HG03139 (cell line): ENCODE measurements at regions not wholly inside any gene's neighbourhood (a gene's known extent, or its start where the extent isn't known, plus 50 kb on each side); places are given as distances from the start of the nearest gene placed in this dataset.
A peak's percentile ranks its signal among the peaks of the same experiment; 100 is the strongest.

Experiments used
- ATAC-seq: cut with Tn5 transposase; IDR thresholded peaks from one replicate; pipeline ENCODE4 v1.9.1; 2021; ENCODE audit not compliant: unreplicated experiment

- no peak for ATAC-seq
Measured at GRCh38 chr2:177314722-177315264, 50.3 kb upstream of the NFE2L2 start.

- ATAC-seq: no peak
Measured at GRCh38 chr2:177315364-177315763, 50.8 kb upstream of the NFE2L2 start.

- ATAC-seq: no peak
Measured at GRCh38 chr2:177316756-177317155, 52.2 kb upstream of the NFE2L2 start.

GRCh38 chr2:177317443-177317842, 52.9 kb upstream of the NFE2L2 start:
- ATAC-seq: no peak

- no peak for ATAC-seq
Measured at GRCh38 chr2:177317857-177318256, 53.3 kb upstream of the NFE2L2 start.

- ATAC-seq: no peak
Measured at GRCh38 chr2:177318613-177319012, 54.1 kb upstream of the NFE2L2 start.

- ATAC-seq: no peak
Measured at GRCh38 chr2:177320596-177320995, 56.1 kb upstream of the NFE2L2 start.

GRCh38 chr2:177322801-177323261, 58.3 kb upstream of the NFE2L2 start:
- ATAC-seq: no peak

GRCh38 chr2:177324797-177325196, 60.3 kb upstream of the NFE2L2 start:
- ATAC-seq: no peak

GRCh38 chr2:177325554-177325953, 61.0 kb upstream of the NFE2L2 start:
- peak; percentile 86 for ATAC-seq

GRCh38 chr2:177326005-177326404, 61.5 kb upstream of the NFE2L2 start:
- peak; percentile 5 for ATAC-seq

GRCh38 chr2:177326591-177326990, 62.1 kb upstream of the NFE2L2 start:
- ATAC-seq: no peak

- no peak for ATAC-seq
Measured at GRCh38 chr2:177327009-177327408, 62.5 kb upstream of the NFE2L2 start.

GRCh38 chr2:177328056-177328455, 63.5 kb upstream of the NFE2L2 start:
- ATAC-seq: no peak

- no peak for ATAC-seq
Measured at GRCh38 chr2:177329064-177329463, 63.5 kb upstream of the AGPS start.

GRCh38 chr2:177331466-177331997, 61.0 kb upstream of the AGPS start:
- no peak for ATAC-seq

GRCh38 chr2:177332026-177332991, 60.3 kb upstream of the AGPS start:
- ATAC-seq: peak; percentile 50

- no peak for ATAC-seq
Measured at GRCh38 chr2:177332992-177333388, 59.6 kb upstream of the AGPS start.

GRCh38 chr2:177334940-177335543, 57.5 kb upstream of the AGPS start:
- ATAC-seq: no peak

GRCh38 chr2:177335917-177336450, 56.6 kb upstream of the AGPS start:
- ATAC-seq: no peak

GRCh38 chr2:177338177-177338721, 54.3 kb upstream of the AGPS start:
- no peak for ATAC-seq
